HG02623 (cell line): ENCODE measurements at regions not wholly inside any gene's neighbourhood (a gene's known extent, or its start where the extent isn't known, plus 50 kb on each side); places are given as distances from the start of the nearest gene placed in this dataset.
"Not testable (repeated sequence)": the region's sequence is repeated elsewhere in the genome, so short reads cannot be mapped to it uniquely, and the experiment has no call there.

ENCODE experiments used
- ATAC-seq: cut with Tn5 transposase; IDR thresholded peaks from one replicate; pipeline ENCODE4 v1.9.1; 2021; ENCODE audit warnings: moderate library complexity; ENCODE audit not compliant: unreplicated experiment

DNA sequence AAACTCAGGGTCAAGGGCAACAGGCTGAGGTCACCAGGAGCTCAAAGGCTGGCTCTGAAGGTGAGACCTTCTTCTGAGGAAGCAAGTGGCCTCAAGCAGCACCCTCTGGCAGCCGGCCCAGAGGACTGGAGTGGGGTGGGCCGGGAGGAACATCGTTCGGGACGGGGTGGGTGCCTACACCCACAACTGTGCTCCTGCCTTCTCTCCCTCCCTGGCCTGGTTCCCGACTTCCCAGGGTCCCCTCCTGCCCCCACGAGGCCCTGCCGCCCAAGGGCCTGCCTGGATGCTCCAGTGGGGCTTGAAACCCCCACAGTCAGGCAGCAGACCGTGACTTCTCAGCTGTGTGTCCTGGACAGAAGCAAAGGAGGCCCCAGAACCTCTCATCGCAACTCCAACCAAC lies 195.7 kb downstream of the IGLL1 start:
- no peak for ATAC-seq

DNA sequence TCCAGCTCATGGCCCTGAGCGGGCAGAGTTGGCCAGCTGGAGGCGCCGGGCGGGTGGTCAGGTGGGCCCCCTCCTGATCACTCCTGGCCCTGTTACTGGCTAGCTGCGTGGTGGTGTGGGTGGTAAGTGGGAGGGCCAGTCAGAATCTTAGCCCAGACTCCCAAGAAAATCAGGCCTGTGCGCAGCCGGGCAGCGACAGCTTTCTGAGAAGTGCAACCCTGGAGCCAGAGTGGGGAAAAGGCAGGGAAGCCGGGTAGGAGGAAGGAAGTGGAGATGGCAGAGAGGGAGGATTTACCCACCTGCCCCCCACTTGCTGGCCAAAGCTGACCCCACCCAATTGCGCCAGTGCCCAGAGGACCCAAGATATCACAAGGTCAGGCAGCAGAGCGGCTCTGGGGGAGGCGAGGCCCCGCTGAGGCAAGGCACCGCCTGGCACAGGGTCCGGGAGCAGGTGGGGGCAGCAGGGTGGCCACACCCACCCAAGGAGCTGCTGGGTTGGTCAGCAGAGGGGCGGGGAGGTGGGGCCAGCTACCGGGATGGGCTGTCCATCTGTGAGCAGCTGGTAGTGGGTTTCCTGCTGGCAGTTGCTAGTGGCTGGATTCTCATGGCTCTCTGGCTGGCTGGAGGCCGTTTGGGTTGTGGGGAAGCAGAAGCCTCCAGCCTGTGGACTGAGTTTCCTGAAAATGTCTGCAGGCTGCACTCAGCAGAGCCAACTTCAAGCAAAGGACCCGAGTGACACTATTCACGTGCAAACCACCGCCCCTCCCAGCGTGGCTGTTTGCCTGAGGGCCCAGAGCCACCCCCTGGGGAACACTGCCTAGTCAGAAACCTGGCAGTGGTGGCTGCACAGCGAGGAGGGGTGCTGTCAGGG lies 196.4 kb downstream of the IGLL1 start:
- no peak for ATAC-seq

GRCh38 chr22:23382428-23383218 lies 197.5 kb downstream of the IGLL1 start:
- no peak for ATAC-seq

DNA sequence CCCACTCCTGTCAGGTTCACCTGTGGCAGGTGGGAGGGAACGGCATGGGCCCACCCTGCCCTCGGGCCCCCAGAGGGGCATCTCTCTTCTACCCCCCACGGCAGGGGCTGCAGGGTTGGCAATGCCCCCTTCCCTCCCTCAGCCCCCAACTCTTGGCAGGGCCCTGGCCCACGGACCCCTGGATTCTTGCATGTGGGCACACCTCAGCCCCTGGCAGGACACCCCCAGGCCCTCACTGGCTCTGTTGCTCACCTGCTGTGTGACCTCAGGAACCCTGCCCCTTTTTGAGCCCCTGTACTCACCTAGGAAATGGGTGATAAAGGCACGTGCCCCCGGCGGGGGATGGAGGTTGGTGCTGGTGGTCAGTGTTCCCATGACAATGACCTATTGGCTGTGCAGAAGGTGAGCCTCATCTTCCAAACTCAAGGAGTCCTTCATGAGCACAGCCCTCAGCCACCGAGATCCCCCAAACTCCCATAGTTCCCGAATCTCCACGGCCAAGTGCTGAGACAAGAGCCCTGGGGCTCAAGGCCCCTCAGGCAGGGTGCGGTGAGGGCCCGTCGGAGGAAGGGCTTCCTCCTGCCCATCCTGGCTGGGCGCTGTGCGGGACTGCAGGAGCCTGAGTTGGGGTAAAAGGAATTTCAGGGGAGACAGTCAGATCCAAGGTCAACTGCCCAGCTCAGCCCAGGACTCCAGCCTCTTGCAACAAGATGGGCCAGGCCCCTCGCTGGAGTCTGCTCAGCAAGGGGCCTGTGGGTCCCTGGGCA lies 198.2 kb downstream of the IGLL1 start:
- no peak for ATAC-seq

GRCh38 chr22:23380911-23381310 lies 199.2 kb downstream of the IGLL1 start:
- no peak for ATAC-seq

GRCh38 chr22:23380230-23380573 lies 199.9 kb downstream of the IGLL1 start:
- no peak for ATAC-seq

GRCh38 chr22:23379540-23380229 lies 199.4 kb downstream of the BCR start:
- not testable (repeated sequence) for ATAC-seq

DNA sequence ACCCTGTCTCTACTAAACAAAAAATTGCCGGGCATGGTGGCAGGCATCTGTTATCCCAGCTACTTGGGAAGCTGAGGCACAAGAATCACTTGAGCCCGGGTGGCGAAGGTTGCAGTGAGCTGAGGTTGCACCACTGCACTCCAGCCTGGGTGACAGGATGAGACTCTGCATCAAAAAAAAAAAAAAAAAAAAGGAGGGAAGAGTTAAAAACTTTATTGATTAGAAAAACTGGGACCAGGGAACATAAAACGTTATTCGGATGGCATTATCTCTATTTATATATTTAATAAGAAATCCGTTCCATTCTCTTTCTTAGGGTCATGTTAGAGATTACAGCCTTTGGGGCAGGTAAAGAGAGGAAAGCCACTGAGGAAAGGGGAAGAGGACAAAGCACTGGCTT lies 197.5 kb downstream of the BCR start:
- no peak for ATAC-seq

DNA sequence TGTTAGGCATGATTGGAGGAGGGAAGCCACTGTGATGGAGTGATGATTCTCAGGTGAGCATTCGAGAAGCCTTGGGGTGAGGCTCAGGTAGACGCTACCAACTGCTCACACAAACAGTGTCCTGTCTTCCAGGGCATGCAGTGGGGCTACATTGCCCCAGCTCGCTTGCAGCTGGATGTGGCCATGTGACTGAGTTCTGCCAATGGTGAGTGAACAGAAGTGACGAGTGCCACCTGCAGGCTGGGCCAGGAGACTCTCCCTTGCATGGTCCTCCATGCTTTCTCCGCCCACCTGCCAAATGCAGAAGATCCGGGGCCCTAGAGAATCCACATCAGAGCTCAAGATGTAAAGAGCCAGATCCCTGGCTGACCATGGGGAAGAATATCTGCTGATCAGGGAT lies 195.9 kb downstream of the BCR start:
- ATAC-seq = peak; percentile 50

DNA sequence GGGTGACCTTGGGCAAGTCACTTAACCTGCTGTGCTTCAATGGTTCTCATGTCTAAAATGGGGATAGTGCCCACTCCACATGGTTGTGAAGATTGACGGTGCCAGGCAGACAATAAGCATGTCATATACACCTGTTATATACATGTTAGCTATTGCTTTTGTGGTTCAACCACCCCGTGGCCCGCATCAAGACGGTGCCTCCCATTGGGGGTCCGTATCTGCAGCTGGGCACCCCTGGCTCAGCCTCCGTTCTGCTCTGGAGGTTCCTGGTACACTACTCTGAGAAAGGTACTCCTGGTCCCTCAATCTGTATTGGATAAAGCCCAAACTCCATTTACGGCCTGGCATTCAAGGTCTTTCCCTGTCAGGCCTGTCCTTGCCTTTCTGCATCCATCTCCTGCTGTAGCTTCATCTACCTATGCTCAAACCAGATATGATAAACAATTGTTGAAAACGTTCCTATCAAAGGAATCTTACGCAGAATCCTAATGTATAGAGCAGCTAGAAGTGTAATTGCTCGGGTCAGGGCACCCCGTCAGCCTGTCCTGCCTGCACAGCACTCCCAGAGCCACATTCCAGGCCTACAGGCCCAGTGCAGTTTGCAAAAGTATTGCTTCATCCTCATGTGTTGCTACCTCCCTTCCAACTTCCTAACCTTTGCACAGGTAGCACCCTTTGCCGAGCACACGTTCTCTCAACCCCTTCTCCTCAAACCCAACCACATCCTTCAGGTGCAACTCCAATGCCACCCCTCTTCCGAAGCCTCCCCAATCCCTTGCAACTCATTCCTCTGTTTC lies 194.9 kb downstream of the BCR start:
- no peak for ATAC-seq

GRCh38 chr22:23373601-23374000 lies 193.3 kb downstream of the BCR start:
- ATAC-seq = no peak

GRCh38 chr22:23370251-23370650 lies 189.9 kb downstream of the BCR start:
- ATAC-seq = no peak

GRCh38 chr22:23369054-23369685 lies 188.9 kb downstream of the BCR start:
- ATAC-seq = no peak
